Neuronal stem cell (in vitro differentiated cells): ENCODE measurements at regions not wholly inside any gene's neighbourhood (a gene's known extent, or its start where the extent isn't known, plus 50 kb on each side); places are given as distances from the start of the nearest gene placed in this dataset.

Experiments
- DNase-seq: peaks from one replicate; pipeline ENCODE4 v3.0.0-alpha.2; 2013; ENCODE audit warnings: low spot score
- H2AFZ ChIP-seq: one replicate; pipeline ENCODE4 v1.6.1; 2013; ENCODE audit warnings: mild to moderate bottlenecking, low read length, inconsistent platforms
- H2AK5ac ChIP-seq: 2 replicates; pipeline ENCODE4 v1.6.1; 2013; ENCODE audit warnings: low read depth, mild to moderate bottlenecking, inconsistent platforms, low read length, moderate library complexity, mixed read lengths
- H2BK120ac ChIP-seq: 2 replicates; pipeline ENCODE4 v1.6.1; 2013; ENCODE audit warnings: low read depth, mild to moderate bottlenecking, inconsistent platforms, low read length, moderate library complexity, mixed read lengths
- H2BK12ac ChIP-seq: one replicate; pipeline ENCODE4 v1.6.1; 2013; ENCODE audit warnings: low read length, inconsistent platforms
- H2BK15ac ChIP-seq: 2 replicates; pipeline ENCODE4 v1.6.1; 2013; ENCODE audit warnings: mild to moderate bottlenecking, low read length, inconsistent platforms, mixed read lengths
- H2BK5ac ChIP-seq: one replicate; pipeline ENCODE4 v1.6.1; 2013; ENCODE audit warnings: inconsistent platforms, mild to moderate bottlenecking, low read length, moderate library complexity
- H3K14ac ChIP-seq: one replicate; pipeline ENCODE4 v1.6.1; 2013; ENCODE audit warnings: low read length, inconsistent platforms
- H3K18ac ChIP-seq: 2 replicates; pipeline ENCODE4 v1.6.1; 2013; ENCODE audit warnings: low read length, inconsistent platforms
- H3K23ac ChIP-seq: 2 replicates; pipeline ENCODE4 v1.6.1; 2013; ENCODE audit warnings: low read depth, mild to moderate bottlenecking, mixed read lengths, low read length, inconsistent platforms; ENCODE audit not compliant: poor library complexity
- H3K27ac ChIP-seq: replicated peaks from 3 replicates; pipeline ENCODE4 v1.5.1; 2013; ENCODE audit warnings: low read length, inconsistent platforms
- H3K27me3 ChIP-seq, 3 experiments: 2 replicates each; pipeline ENCODE4 v1.6.1; 2013; ENCODE audit warnings: low read length in 3 of 3, mild to moderate bottlenecking in 2 of 3, inconsistent platforms in 1 of 3, low read depth in 1 of 3, mixed read lengths in 1 of 3, moderate library complexity in 1 of 3; ENCODE audit not compliant: control insufficient read depth in 3 of 3, insufficient read depth in 3 of 3
- H3K36me3 ChIP-seq, 2 donors: replicated peaks in 1 of 2; 2 replicates each; pipeline ENCODE4 v1.6.1; 2013; ENCODE audit warnings: low read length in 2 of 2; ENCODE audit not compliant: control insufficient read depth in 2 of 2, insufficient read depth in 2 of 2
- H3K4ac ChIP-seq: 2 replicates; pipeline ENCODE4 v1.6.1; 2013; ENCODE audit warnings: inconsistent platforms, mild to moderate bottlenecking, low read length, moderate library complexity
- H3K4me1 ChIP-seq, 2 donors: 1 replicate in 1 of 2; 2 replicates in 1 of 2; pipeline ENCODE4 v1.6.1; 2013; ENCODE audit warnings: low read length in 2 of 2, low read depth in 1 of 2; ENCODE audit not compliant: control insufficient read depth in 2 of 2, insufficient read depth in 1 of 2
- H3K4me2 ChIP-seq: one replicate; pipeline ENCODE4 v1.6.1; 2013; ENCODE audit warnings: mild to moderate bottlenecking, low read length, inconsistent platforms; ENCODE audit not compliant: insufficient read depth, poor library complexity, severe bottlenecking
- H3K4me3 ChIP-seq, 2 donors: 2 replicates each; pipeline ENCODE4 v1.5.1; 2013; ENCODE audit warnings: low read length in 2 of 2, mild to moderate bottlenecking in 2 of 2, inconsistent platforms in 1 of 2, moderate library complexity in 1 of 2
- H3K79me1 ChIP-seq: one replicate; pipeline ENCODE4 v1.6.1; 2013; ENCODE audit warnings: low read depth, mild to moderate bottlenecking, inconsistent platforms, low read length, moderate library complexity
- H3K9ac ChIP-seq: one replicate; pipeline ENCODE4 v1.6.1; 2013; ENCODE audit warnings: mild to moderate bottlenecking, low read depth, low read length, inconsistent platforms; ENCODE audit not compliant: poor library complexity
- H3K9me3 ChIP-seq, 2 donors: replicated peaks in 1 of 2; 2 replicates each; pipeline versions ENCODE3 to v1.6.1; 2013; ENCODE audit warnings: low read length in 2 of 2, mild to moderate bottlenecking in 2 of 2, inconsistent platforms in 1 of 2, low read depth in 1 of 2, mixed read lengths in 1 of 2, moderate library complexity in 1 of 2; ENCODE audit not compliant: control insufficient read depth in 2 of 2, insufficient read depth in 1 of 2
- H4K8ac ChIP-seq: one replicate; pipeline ENCODE4 v1.6.1; 2013; ENCODE audit warnings: low read depth, mild to moderate bottlenecking, inconsistent platforms, low read length, moderate library complexity
- H4K91ac ChIP-seq: one replicate; pipeline ENCODE4 v1.6.1; 2013; ENCODE audit warnings: low read length, low read depth, mild to moderate bottlenecking, inconsistent platforms; ENCODE audit not compliant: poor library complexity
- WGBS, 2 donors: extraction: QIAGEN DNeasy Blood & Tissue Kit; methylation state at CpG; one replicate each; pipeline ENCODE4 v1.1.7; 2013; ENCODE audit warnings: missing lambda C conversion rate in 2 of 2, mixed read lengths in 1 of 2; ENCODE audit not compliant: insufficient read length in 2 of 2, insufficient replicate concordance in 1 of 2; ENCODE audit errors: extremely low coverage in 2 of 2; 5-methylcytosine and 5-hydroxymethylcytosine counted together

- H3K9me3 ChIP-seq: no peaks in the 10 kb centered on the region
- H3K79me1 ChIP-seq: no peaks in the 10 kb centered on the region
- H3K14ac ChIP-seq: no peak overlapping the region
- no peak overlapping the region for H3K9ac ChIP-seq
- no peak overlapping the region for H2BK12ac ChIP-seq
- no CpG with 5 or more reads among the region's 5 CpGs for WGBS, 2 donors
- peak overlapping the region; percentile 58 for H2BK15ac ChIP-seq
- peak overlapping the region in 1 of 2 donors; percentile 58 for H3K4me3 ChIP-seq
- H4K91ac ChIP-seq: no peak overlapping the region
- no peaks in the 10 kb centered on the region for H3K27me3 ChIP-seq
- no peak overlapping the region for H2AK5ac ChIP-seq
- no peak overlapping the region for H2BK5ac ChIP-seq
- peak overlapping the region; percentile 85 for H3K18ac ChIP-seq
- H3K23ac ChIP-seq: peak overlapping the region; percentile 75
- no peak overlapping the region for H3K4me2 ChIP-seq
- H2AFZ ChIP-seq: no peak overlapping the region
- H2BK120ac ChIP-seq: no peak overlapping the region
- H3K36me3 ChIP-seq: no peaks in the 10 kb centered on the region
- no peak overlapping the region for H4K8ac ChIP-seq
- H3K4ac ChIP-seq: no peak overlapping the region
- H3K27ac ChIP-seq: no peak overlapping the region
- no peak for DNase-seq
- peaks cover 4 to 9% of the 10 kb centered on the region in 2 donors for H3K4me1 ChIP-seq
Observed at GRCh38 chr21:43283136-43283924, 114.5 kb downstream of the CRYAA start.

GRCh38 chr21:43282358-43283120, 113.7 kb downstream of the CRYAA start:
- Histone ChIP-seq H3K9me3 (no peaks in the 10 kb centered on the region), H2BK12ac (no peak overlapping the region), H3K4ac (no peak overlapping the region), H3K9ac (no peak overlapping the region), H3K4me3 (peak overlapping the region in 1 of 2 donors; percentile 39), H2BK5ac (peak overlapping the region; percentile 71), H3K23ac (peak overlapping the region; percentile 75), H3K18ac (peak overlapping the region; percentile 85), H3K14ac (peak overlapping the region; percentile 3), H3K4me2 (no peak overlapping the region), H4K8ac (no peak overlapping the region), H4K91ac (no peak overlapping the region), H3K79me1 (no peaks in the 10 kb centered on the region), H3K36me3 (no peaks in the 10 kb centered on the region), H2AFZ (no peak overlapping the region), H3K4me1 (peaks cover 4 to 17% of the 10 kb centered on the region in 2 donors), H3K27ac (no peak overlapping the region), H2BK15ac (peak overlapping the region; percentile 64), H2BK120ac (no peak overlapping the region), H3K27me3 (peaks cover 0 to 3% (median under 1%) of the 10 kb centered on the region in 3 experiments), H2AK5ac (peak overlapping the region; percentile 89)
- WGBS, 2 donors: no CpG with 5 or more reads among the region's 23 CpGs
- DNase-seq: no peak

- H3K14ac ChIP-seq: no peak overlapping the region
- no peaks in the 10 kb centered on the region for H3K36me3 ChIP-seq
- no peak overlapping the region for H3K9ac ChIP-seq
- no peak overlapping the region for H2BK120ac ChIP-seq
- no peak overlapping the region for H2AFZ ChIP-seq
- H2BK5ac ChIP-seq: peak overlapping the region; percentile 71
- H3K4me1 ChIP-seq: peaks cover 0 to 19% of the 10 kb centered on the region in 2 donors
- H3K4ac ChIP-seq: no peak overlapping the region
- no peak overlapping the region for H3K27ac ChIP-seq
- no CpG with 5 or more reads among the region's 12 CpGs for WGBS, 2 donors
- no peak overlapping the region for H3K4me2 ChIP-seq
- H4K8ac ChIP-seq: no peak overlapping the region
- DNase-seq: no peak
- H4K91ac ChIP-seq: no peak overlapping the region
- H3K79me1 ChIP-seq: no peaks in the 10 kb centered on the region
- H2AK5ac ChIP-seq: peak overlapping the region; percentile 75
- H3K27me3 ChIP-seq: peaks cover 0 to 9% (median 2%) of the 10 kb centered on the region in 3 experiments
- H2BK12ac ChIP-seq: no peak overlapping the region
- no peak overlapping the region for H3K23ac ChIP-seq
- H3K18ac ChIP-seq: peak overlapping the region; percentile 19
- no peaks in the 10 kb centered on the region for H3K9me3 ChIP-seq
- no peak overlapping the region for H3K4me3 ChIP-seq
- H2BK15ac ChIP-seq: peak overlapping the region; percentile 71
Observed at GRCh38 chr21:43281661-43282357, 113.0 kb downstream of the CRYAA start.
